HG02798 (cell line): ENCODE measurements at regions not wholly inside any gene's neighbourhood (a gene's known extent, or its start where the extent isn't known, plus 50 kb on each side); places are given as distances from the start of the nearest gene placed in this dataset.
"Not testable (repeated sequence)": the region's sequence is repeated elsewhere in the genome, so short reads cannot be mapped to it uniquely, and the experiment has no call there.

Experiments
- ATAC-seq: cut with Tn5 transposase; IDR thresholded peaks from one replicate; pipeline ENCODE4 v1.9.1; 2021; ENCODE audit warnings: mild to moderate bottlenecking; ENCODE audit not compliant: unreplicated experiment, poor library complexity

DNA sequence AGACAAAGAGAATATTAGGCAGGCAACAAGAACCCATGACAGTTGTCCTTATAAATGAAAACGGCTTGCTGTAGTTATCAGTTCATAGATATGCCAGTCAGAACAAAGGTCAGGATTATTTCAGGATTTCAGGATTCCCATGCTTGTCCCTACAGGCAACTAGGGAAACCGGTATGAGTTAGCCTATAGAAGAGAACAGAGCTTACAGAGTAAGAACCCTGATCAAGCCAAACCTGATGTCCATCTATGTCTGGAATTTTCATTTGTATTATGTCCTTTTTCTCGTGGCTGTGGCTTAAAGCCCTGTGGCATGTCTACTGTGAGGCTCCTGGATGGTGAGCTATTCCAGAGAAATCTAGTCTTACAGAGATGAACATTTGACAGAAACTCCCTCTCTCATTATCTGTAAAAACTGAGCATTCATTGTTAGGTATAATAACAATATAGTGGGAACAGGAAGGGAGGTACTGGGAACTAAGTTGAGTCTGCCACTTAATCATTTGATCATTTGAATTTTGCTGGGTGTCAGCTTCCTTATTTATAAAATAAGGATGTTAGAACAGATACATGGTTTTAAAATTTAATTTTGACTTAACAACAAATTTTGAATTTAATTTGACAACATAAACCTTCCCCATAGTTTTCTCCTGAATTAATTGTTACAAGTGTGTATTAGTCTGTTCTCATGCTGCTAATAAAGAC is 129.5 kb upstream of the KLF3 start:
- ATAC-seq: no peak

GRCh38 chr4:38535071-38535470 is 128.9 kb upstream of the KLF3 start:
- not testable (repeated sequence) for ATAC-seq

- ATAC-seq: no peak
Observed at GRCh38 chr4:38535717-38536116, 128.3 kb upstream of the KLF3 start.

DNA sequence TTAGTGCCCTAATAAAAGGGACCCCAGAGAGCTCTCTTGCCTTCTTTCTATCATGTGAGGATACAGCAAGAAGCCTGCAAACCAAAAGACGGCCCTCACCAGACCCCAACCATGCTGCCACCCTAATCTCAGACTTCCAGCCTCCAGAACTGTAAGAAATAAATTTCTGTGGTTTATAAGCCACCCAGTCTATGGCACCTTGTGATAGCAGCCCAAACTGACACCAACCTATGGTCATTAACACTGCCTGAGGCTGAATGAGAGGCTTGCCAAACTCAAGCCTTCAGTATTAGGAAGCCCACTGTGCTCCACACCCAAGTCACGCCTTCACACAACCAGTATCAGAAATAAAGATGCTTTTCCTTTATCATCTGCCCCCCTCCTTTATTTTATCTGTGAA is 127.3 kb upstream of the KLF3 start:
- no peak for ATAC-seq

GRCh38 chr4:38537666-38538065 is 126.3 kb upstream of the KLF3 start:
- no peak for ATAC-seq

GRCh38 chr4:38538517-38538916 is 125.5 kb upstream of the KLF3 start:
- ATAC-seq: no peak

- no peak for ATAC-seq
Observed at GRCh38 chr4:38539501-38539900, 124.5 kb upstream of the KLF3 start.

DNA sequence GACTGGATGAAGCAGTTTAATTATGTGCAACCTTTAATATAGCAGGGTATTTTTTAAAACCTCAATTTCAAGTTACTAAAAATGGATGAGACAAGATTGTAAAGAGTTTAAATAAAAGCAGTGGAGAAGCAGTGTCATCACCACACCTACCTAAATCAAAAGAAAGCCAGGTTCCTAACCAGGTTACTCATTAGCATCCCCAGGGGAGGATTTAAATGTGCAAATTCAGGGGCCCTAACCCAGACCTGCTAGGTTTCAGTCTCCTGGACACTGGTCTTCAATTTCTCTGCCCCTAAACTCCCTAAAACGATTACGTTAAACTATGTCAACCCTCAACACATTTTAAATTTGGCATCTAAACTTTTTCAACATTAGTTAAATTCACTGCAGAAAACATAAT is 116.9 kb upstream of the KLF3 start:
- no peak for ATAC-seq

DNA sequence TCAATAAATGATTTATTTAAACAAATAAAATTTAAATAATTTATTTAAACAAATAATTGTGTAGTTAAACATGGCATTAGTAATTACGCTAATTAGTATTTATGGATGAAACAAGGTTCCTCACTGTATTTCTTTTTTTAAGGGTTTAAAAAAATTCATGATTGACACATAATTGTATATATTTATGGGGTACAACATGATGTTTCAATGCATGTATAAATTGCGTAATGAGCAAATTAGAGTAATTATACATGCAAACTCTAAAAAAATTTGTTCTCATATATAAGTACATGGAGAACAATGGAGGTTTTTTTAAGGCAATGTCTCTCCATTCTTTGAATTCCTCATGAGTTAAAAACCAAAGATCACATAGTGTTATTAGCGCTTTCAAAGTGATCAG is 115.7 kb upstream of the KLF3 start:
- no peak for ATAC-seq

DNA sequence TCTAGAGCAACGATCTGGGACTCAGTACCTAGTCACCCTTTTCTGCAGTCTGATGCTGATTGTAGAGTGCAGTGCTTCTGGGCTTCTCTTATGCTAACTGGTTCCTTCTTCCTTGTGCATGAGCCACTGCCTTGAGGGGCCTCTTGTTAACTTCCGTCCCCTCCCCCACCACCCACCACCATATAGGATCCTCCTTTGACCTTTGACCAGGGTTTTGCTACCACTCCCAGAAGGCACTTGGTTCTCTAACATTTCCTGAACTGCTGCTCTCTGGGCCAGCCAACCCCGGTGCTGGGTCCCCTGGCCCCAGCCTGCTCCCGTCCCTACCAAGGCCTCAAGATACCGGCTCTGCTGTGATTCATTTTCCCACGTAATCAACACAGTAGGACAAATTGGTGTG is 104.6 kb upstream of the KLF3 start:
- ATAC-seq: no peak

- ATAC-seq: no peak
Observed at GRCh38 chr4:38560340-38560739, 103.7 kb upstream of the KLF3 start.

DNA sequence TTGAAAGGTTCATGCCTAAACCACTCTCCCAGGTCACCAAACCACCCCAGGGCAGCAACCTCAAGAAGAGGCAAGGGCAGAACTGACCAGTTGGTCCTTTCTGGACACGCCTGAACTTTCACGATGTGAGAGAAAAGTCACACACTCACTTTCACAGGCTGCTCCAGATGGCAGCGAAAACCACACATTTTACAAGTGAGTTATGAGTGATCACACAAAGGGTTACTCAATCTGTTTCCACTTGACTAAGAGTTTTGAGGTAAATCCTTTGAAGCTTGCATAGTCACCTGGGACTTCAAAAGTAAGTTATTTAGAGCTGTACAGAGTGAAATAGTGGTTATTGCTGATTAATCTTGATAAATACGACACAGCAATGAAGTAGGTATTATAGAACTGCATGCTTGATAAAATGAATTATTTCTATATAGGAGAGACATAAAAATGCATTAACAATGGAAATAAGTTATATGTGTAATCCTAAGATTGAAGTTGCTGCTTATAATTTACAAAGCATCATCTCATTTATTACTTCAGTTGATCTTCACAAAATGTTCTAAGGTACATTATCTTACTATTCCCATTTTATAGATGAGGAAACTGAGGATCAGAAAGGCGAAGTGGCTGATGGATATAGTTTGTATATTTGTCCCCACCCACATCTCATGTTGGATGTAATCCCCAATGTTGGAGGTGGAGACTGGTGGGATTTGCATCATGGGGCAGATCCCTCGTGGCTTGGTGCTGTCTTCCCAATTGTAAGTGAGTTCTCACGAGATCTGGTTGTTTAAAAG is 103.0 kb upstream of the KLF3 start:
- peak; percentile 80 for ATAC-seq

- no peak for ATAC-seq
Observed at GRCh38 chr4:38562751-38563198, 101.2 kb upstream of the KLF3 start.

GRCh38 chr4:38563707-38564495 is 100.1 kb upstream of the KLF3 start:
- ATAC-seq: no peak

DNA sequence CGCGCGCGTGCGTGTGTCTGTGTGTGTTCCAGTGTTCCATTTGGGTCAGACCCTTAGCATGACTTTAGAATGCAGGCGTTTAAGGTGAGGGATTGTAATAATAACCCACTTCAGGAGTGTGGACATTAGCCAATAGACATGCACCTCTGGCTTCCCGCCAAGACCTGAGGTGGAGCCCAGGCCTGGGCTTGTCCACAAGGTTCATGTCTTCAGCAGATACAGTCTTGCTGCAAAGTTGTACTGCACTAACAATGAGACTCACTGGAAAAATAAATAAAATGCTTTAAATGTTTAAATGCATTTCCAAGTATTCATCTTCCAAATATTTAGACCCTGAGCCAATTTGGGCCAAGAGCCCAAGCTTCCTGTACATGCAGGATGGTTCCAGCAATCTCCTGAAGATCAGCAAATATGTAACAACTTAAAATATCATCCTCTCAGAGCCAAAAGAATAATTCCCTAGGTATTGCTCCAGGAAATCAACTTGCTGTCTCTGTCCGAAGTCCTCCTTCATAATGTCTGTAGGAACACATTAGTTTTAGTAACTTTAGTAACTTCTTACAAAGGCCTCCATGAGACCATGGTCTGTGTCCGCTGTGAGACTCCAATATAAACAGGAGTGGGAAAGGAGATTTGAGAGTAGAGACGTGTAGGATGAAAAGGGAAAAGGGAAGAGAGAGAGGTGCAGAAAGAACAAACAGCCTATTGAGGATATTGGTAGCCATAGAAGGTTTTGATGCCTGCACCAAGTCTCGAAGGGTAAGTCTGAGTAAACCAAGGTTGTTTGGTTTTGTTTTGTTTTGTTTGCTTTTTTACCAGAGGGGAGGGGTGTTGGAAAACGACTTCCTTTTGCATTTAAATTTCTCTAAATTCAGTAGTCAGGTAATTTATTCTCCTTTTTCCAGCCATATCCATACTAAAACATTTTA is 98.5 kb upstream of the KLF3 start:
- no peak for ATAC-seq

DNA sequence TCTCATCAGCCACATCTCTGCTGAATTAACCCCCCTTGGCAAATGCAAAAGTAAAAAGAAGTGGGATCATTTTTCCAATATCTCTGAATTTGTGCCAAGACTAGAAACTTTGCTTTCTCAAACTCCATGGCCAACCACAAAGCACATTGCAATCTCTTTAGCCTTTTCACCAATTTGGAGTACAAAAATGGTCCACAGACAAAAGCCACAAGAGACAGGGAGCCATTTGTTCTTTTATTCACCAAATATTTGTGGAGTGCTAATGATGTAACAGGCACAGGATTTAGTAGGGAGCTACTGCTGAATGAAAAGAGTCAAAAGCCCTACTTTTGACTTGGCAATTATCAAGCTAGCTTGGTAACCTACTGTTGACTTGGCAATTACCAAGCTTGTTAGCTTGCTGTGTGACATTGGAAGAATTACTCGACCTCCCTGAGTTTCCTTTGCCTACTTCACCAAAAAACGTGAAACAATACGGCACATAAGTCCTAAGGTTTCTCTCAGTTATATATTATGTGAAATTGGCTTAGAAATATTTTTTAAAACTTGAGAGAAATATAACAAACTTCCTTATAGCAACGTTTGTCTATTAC is 97.1 kb upstream of the KLF3 start:
- no peak for ATAC-seq

GRCh38 chr4:38567457-38567856 is 96.5 kb upstream of the KLF3 start:
- ATAC-seq: no peak

- ATAC-seq: no peak
Observed at GRCh38 chr4:38568768-38569167, 95.2 kb upstream of the KLF3 start.

DNA sequence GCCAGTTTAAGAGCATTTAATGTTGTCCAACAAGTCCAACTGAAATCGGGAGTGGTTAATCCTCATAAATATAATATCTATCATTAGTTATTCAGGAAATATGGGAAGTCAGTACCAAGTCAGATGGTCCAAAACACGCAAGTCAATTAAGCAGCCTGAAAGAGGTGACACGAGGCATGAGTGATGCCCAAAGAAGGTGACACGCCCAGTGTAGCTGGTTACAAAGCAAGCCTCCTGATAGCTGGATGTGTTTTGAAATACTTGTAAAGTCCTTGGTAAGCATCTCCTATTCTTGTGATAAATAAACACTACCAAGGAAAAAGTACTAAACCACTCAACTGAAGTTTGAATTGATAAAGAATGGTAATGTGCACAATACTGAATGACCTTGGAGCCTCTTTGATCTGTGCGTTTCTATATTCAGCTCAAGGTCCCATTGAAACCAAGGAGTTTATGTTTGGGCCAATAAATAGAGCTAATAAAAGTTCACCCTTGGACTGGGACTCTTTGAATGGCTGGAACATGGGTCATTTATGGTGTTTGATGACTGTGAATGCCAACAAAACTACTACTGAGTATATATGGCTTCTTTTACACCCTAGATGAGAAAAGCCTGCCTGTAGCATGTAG is 93.2 kb upstream of the KLF3 start:
- ATAC-seq: no peak
